Panc1 (cell line): ENCODE measurements at regions not wholly inside any gene's neighbourhood (a gene's known extent, or its start where the extent isn't known, plus 50 kb on each side); places are given as distances from the start of the nearest gene placed in this dataset.

Experiments used
- POLR2AphosphoS5 ChIP-seq: IDR thresholded peaks from 2 replicates; pipeline ENCODE4 v1.6.1; 2012; ENCODE audit warnings: mild to moderate bottlenecking, low read depth, low read length, moderate library complexity
- TF ChIP-seq, protein P1 (sequence below): fragments of 450-650 bp; IDR thresholded peaks from 2 replicates; pipeline ENCODE4 v1.5.1; 2017; ENCODE audit warnings: mild to moderate bottlenecking

DNA sequence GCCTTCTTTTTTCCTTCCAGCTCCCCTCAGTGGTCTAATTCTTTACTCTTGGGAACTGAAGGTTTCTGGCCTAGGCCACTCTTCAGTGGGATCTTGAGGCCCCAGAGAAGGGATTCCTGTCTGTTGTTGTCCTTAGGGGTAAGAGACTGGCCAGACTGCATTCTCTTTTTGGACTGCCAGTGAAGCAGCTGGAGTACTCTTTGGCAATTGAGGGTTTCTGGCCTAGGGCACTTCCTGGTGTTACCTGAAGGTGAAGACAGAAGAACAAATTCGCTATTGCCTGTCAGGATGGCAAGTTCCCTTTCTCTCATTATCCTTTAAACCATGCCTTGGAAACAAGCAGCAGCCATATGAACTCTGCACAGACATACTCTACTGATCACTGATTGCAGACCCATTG lies 286.6 kb upstream of the ZP4 start:
- TF ChIP-seq, protein P1, sequence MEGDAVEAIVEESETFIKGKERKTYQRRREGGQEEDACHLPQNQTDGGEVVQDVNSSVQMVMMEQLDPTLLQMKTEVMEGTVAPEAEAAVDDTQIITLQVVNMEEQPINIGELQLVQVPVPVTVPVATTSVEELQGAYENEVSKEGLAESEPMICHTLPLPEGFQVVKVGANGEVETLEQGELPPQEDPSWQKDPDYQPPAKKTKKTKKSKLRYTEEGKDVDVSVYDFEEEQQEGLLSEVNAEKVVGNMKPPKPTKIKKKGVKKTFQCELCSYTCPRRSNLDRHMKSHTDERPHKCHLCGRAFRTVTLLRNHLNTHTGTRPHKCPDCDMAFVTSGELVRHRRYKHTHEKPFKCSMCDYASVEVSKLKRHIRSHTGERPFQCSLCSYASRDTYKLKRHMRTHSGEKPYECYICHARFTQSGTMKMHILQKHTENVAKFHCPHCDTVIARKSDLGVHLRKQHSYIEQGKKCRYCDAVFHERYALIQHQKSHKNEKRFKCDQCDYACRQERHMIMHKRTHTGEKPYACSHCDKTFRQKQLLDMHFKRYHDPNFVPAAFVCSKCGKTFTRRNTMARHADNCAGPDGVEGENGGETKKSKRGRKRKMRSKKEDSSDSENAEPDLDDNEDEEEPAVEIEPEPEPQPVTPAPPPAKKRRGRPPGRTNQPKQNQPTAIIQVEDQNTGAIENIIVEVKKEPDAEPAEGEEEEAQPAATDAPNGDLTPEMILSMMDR = no peak
- TF ChIP-seq POLR2AphosphoS5 = no peak
